GM18499 (cell line): ENCODE measurements at regions not wholly inside any gene's neighbourhood (a gene's known extent, or its start where the extent isn't known, plus 50 kb on each side); places are given as distances from the start of the nearest gene placed in this dataset.
"Not testable (repeated sequence)": the region's sequence is repeated elsewhere in the genome, so short reads cannot be mapped to it uniquely, and the experiment has no call there.

ENCODE experiments used
- ATAC-seq: cut with Tn5 transposase; IDR thresholded peaks from one replicate; pipeline ENCODE4 v1.9.1; 2021; ENCODE audit warnings: moderate number of reproducible peaks; ENCODE audit not compliant: insufficient read depth, unreplicated experiment

GRCh38 chr7:41438705-41439514, 264.0 kb downstream of the INHBA start:
- no peak for ATAC-seq

- ATAC-seq: no peak
Measured at GRCh38 chr7:41437257-41438196, 265.4 kb downstream of the INHBA start.

DNA sequence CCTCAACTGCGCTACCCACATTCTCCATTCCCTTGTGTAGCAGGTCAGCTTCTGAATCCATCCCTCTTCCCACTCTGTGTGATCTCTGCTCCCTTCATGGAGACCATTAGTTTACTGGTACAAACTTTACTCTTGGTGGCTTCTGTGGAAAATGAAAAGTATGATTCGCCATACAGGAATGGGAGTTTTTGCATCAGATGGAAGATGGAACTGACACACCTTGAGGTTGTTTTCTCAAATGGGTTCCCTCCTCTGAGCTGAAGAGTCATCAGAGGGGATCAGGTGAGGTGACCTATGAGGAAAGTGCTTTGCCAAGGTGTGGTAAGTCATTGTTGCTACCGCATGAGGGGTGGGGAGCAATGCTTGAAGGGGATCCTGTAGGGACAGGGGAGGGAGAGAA, 266.8 kb downstream of the INHBA start:
- no peak for ATAC-seq

DNA sequence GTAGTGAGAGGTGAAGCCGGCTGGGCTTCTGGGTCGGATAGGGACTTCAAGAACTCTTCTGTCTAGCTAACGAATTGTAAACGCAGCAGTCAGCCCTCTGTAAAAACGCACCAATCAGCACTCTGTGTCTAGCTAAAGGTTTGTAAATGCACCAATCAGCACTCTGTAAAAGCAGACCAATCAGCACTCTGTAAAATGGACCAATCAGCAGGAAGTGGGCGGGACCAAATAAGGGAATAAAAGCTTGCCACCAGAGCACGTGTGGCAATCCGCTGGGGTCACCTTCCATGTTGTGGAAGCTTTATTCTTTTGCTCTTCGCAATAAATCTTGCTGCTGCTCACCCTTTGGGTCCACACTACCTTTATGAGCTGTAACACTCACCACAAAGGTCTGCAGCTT, 267.9 kb downstream of the INHBA start:
- ATAC-seq: not testable (repeated sequence)

DNA sequence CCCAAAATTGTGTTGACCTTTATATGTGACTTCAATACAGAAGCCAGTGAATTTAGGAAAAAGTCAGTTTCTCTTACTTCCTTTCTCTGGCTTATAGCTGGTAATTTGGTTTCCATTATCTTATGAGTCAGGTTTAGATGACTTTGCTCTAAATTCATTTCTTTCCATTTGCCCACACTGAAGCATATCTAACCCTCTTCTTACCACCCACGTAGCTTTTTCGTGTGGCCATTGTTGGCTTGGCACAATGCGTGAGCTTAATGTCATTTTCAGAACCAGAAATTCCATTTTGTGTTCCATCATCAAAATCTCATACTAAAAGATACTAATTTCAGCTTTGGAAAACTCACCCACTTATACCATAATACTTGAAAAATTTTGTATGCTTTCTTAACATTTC, 271.2 kb downstream of the INHBA start:
- ATAC-seq: no peak

- no peak for ATAC-seq
Measured at GRCh38 chr7:41428381-41428780, 274.5 kb downstream of the INHBA start.

GRCh38 chr7:41425926-41426325, 277.0 kb downstream of the INHBA start:
- ATAC-seq: no peak

DNA sequence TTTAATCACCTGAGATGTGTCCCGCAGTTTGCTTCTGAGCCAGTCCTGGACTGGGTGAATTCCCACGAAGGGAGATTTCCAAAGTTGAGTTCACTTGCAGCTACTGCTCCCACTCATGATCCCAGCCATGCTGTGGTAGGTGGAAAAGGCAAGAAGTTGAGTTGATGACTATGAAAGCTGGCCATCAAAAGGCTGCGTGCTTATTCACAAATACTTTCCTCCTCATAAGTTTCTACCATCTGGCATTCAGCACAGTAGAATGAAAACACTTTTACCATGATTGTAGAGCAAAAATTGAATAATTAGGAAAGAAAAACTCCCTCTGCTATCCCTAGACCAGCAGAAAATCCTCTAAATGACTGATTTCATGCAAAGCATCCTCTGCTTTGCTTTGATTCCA, 281.8 kb downstream of the INHBA start:
- ATAC-seq: no peak

DNA sequence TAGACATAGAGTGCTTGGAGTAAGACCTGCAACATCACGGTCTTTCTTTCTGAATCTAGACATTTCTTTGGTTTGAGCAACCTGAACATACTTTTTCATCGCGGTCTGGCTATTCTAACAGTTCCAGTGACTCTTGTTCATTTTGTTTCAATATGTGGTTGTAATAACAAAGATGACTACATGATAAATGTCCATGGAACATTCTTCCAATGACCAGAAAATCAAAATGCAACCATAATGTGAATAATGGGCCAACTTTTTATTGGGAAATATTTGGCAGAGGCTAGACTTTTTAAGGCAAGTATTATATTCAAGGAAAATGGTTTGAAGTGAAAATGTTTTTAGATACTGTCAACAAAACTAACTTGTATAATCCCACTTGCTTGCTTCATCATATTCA, 282.5 kb downstream of the INHBA start:
- no peak for ATAC-seq

DNA sequence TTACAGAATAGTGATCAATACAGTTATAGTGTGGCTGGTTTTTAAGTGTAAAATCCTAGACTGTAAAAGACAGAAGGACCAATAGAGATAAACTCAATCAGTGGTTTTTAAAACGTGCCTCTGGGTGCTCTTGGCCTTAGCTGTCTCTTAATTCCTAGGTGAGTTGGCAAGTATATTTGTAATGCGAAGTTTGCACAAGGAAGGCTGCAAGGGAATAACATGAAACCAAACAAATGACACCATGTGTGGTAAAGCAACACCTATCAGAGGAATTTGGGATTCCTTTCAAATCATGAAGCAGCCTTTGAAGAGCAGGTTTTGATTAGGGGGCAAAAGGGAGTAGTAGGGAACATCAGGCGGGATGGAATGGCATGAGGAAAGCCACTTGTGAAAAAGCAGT, 284.6 kb downstream of the INHBA start:
- no peak for ATAC-seq

- no peak for ATAC-seq
Measured at GRCh38 chr7:41416208-41416595, 286.7 kb downstream of the INHBA start.

GRCh38 chr7:41415471-41416207, 287.3 kb downstream of the INHBA start:
- no peak for ATAC-seq

GRCh38 chr7:41415051-41415450, 287.8 kb downstream of the INHBA start:
- ATAC-seq: no peak

DNA sequence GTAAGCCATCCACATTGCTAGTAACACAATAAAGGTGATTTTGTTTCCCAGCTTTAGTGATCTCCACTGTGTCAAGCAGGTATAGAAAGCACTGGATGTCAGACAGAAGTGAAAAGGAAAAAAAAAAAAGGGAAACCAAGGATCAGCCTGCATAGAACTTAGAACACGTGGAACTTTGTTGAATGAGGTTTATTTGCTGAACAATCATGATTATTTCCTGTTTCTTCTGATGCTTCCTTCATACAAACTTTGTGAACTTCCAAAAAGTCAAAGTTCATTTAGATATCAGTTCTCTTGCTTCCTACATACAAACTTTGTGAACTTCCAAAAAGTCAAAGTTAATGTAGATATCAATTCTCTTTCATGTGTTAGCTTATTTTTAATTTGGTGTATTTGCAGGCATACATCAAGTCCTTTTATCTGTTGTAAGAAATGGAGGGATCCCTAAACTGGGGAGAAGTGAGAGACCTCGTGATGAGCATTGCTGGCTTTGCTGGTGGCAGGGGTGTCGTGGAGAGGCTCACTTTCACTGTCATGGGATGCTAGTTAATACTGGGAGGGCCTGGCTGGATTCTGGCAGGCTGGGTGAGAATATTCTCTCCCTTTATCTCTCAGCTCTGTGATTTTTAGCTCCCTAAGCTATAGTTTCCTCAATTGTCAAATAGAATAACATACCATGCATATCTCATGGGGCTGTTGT, 298.4 kb downstream of the INHBA start:
- ATAC-seq: no peak

GRCh38 chr7:41403291-41403690, 299.6 kb downstream of the INHBA start:
- ATAC-seq: no peak

DNA sequence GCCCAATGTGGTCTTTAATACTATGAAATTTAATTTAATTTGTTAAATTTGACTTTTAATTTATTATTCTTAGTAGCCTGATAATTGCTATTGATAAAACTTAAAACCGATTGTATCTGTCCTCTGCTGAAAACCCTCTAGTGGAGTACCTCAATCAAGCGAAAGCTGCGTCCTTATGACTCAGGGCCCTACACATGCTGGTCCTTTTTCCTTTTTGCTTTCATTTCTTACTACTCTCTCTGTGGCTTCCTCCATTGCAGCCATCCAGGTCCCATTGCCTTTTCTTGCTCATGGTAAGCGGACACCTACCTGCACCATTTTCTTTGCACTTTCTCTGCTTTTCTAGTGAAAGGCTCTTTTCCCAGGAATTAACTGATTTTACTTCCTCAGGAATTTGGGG, 301.1 kb downstream of the INHBA start:
- ATAC-seq: no peak

DNA sequence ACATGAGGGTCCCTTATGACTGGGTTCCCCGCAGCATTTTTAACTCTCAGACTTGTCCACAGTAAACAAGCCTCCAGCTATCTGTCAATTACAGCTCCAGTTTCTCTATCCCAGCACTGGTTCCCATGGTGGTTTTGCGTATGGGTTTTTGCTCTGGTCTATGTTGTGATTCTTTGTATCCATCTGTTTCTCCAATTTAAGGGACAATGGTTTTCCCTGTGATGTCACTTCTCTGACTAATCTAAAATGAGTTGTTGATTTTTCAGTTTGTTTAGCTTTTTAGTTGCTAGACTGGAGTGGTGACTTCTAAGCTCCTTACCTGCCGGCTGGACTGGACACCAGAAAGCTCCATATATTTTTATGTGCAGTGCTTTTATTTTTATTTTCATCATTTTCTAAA, 303.7 kb downstream of the INHBA start:
- no peak for ATAC-seq

DNA sequence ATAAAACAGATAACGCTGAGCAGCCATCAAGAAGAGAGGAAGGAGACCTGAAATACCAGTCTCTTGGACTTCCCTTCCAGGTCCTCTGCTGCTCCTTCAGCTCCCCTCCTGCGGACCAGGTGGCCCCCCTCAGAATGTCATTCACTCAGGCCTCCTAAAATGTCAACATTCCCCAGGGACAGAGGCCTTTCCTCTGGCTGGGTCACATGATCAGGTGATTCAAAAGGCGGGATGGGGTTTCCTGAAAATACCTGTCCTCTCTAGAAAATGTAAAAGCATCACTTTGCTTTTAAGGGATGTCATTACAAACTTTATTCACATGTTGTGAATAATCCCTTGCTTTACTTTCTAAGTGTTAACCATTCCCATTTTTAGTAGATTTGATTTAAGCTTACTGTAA, 311.1 kb downstream of the INHBA start:
- no peak for ATAC-seq

- not testable (repeated sequence) for ATAC-seq
Measured at GRCh38 chr7:41388933-41389332, 314.0 kb downstream of the INHBA start.

DNA sequence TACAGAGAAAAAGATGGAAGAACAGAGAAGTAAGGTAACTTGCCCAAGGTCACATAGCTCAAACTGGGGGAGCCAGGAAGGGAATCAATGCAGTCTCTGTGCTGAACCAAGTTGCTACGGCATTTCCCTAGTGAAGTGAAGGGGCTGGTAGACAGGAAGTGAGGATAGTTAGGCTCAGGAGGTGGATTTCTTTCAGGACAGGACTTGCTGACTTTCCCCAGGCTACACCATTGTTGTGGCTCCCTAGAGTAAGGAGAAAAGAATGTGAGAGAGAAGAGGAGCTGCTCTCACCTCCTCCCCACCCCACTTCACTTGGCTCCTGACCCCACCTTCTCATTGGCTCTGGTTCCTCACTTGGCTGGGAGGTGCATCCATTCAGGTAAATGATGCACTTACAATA, 316.9 kb downstream of the INHBA start:
- ATAC-seq: no peak
